Esophagus muscularis mucosa (tissue), 4 donors: ENCODE measurements at regions not wholly inside any gene's neighbourhood (a gene's known extent, or its start where the extent isn't known, plus 50 kb on each side); places are given as distances from the start of the nearest gene placed in this dataset.

ENCODE experiments used
- CTCF ChIP-seq, 3 experiments: fragments of 200-600 bp in 2 of 3; fragments of 450-650 bp in 1 of 3; sonication (generic) in 2 of 3; IDR thresholded peaks; one replicate each; pipeline ENCODE4 v1.5.1; 2017 to 2019; ENCODE audit warnings: antibody characterized with exemption in 3 of 3, mild to moderate bottlenecking in 2 of 3, moderate library complexity in 1 of 3
- EP300 ChIP-seq: sonication (generic); formaldehyde crosslinking; IDR thresholded peaks from one replicate; pipeline ENCODE4 v1.6.1; 2017; ENCODE audit warnings: antibody characterized with exemption
- POLR2A ChIP-seq: fragments of 450-650 bp; IDR thresholded peaks from one replicate; pipeline ENCODE4 v1.6.1; 2017; ENCODE audit warnings: antibody characterized with exemption, moderate library complexity, mild to moderate bottlenecking, low read depth
- POLR2AphosphoS5 ChIP-seq, 2 donors: sonication (generic); formaldehyde crosslinking; IDR thresholded peaks; one replicate each; pipeline ENCODE4 v1.6.1; 2017; ENCODE audit warnings: antibody characterized with exemption in 2 of 2

- TF ChIP-seq POLR2AphosphoS5 (IDR thresholded peaks at IDR 0.05) (no peak), CTCF (IDR thresholded peaks at IDR 0.05) (no peak), POLR2A (no peak), EP300 (no peak)
Measured at GRCh38 chr7:41808541-41808940, 105.7 kb upstream of the INHBA start.
